ENCODE measurements at regions not wholly inside any gene's neighbourhood (a gene's known extent, or its start where the extent isn't known, plus 50 kb on each side); places are given as distances from the start of the nearest gene placed in this dataset.

- H3K27ac Mint-ChIP-seq = no peak overlapping the region
- TF ChIP-seq, protein P1, sequence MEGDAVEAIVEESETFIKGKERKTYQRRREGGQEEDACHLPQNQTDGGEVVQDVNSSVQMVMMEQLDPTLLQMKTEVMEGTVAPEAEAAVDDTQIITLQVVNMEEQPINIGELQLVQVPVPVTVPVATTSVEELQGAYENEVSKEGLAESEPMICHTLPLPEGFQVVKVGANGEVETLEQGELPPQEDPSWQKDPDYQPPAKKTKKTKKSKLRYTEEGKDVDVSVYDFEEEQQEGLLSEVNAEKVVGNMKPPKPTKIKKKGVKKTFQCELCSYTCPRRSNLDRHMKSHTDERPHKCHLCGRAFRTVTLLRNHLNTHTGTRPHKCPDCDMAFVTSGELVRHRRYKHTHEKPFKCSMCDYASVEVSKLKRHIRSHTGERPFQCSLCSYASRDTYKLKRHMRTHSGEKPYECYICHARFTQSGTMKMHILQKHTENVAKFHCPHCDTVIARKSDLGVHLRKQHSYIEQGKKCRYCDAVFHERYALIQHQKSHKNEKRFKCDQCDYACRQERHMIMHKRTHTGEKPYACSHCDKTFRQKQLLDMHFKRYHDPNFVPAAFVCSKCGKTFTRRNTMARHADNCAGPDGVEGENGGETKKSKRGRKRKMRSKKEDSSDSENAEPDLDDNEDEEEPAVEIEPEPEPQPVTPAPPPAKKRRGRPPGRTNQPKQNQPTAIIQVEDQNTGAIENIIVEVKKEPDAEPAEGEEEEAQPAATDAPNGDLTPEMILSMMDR (IDR thresholded peaks at IDR 0.05; ENCODE audit: unreplicated experiment) = no peak
- peaks cover 4% of the 10 kb centered on the region for H3K36me3 Mint-ChIP-seq (ENCODE audit: insufficient read depth)
- H3K4me3 Mint-ChIP-seq (ENCODE audit: low read depth) = no peak overlapping the region
- no peaks in the 10 kb centered on the region for H3K27me3 Mint-ChIP-seq
- peaks cover 71% of the 10 kb centered on the region for H3K9me3 Mint-ChIP-seq (ENCODE audit: low read depth)
- H3K4me1 Mint-ChIP-seq (ENCODE audit: low read depth) = no peaks in the 10 kb centered on the region
- DNase-seq (ENCODE audit: low spot score, unreplicated experiment) = no peak
These were observed 1317.0 kb downstream of the TMEM121 start for GRCh38 chr14:106843386-106843785.

DNA sequence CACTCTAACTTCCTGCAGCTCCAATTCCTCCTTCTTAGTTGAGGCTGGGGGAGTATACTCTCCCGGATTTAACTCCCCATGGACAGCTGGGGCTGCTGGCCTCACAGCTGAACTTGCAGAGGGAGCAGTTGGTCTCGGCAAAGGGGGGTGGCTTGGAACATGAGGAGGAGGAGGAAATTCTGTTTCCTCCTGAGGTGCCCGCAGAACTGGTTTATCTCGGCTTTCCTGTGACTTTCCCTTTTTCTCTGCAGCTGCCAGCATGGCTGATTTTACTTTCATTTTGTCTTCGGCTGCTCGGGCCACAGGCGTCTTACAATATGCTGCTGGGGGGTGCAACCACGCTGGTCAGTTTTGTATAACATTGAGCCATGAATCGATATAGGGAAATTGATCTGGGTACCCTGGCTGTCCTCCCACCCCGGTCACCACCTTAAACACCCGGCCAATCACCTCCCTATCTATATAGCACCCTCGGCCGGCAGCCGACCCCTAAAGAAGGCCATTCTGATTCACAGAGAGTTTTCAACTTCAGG is 1317.6 kb downstream of the TMEM121 start:
- Mint-ChIP-seq H3K27me3 (no peaks in the 10 kb centered on the region), H3K4me1 (ENCODE audit: low read depth) (no peaks in the 10 kb centered on the region), H3K4me3 (ENCODE audit: low read depth) (no peak overlapping the region), H3K36me3 (ENCODE audit: insufficient read depth) (peaks cover 4% of the 10 kb centered on the region), H3K27ac (no peak overlapping the region), H3K9me3 (ENCODE audit: low read depth) (peaks cover 68% of the 10 kb centered on the region)
- TF ChIP-seq, protein P1 (IDR thresholded peaks at IDR 0.05; ENCODE audit: unreplicated experiment) = no peak
- no peak for DNase-seq (ENCODE audit: low spot score, unreplicated experiment)

DNA sequence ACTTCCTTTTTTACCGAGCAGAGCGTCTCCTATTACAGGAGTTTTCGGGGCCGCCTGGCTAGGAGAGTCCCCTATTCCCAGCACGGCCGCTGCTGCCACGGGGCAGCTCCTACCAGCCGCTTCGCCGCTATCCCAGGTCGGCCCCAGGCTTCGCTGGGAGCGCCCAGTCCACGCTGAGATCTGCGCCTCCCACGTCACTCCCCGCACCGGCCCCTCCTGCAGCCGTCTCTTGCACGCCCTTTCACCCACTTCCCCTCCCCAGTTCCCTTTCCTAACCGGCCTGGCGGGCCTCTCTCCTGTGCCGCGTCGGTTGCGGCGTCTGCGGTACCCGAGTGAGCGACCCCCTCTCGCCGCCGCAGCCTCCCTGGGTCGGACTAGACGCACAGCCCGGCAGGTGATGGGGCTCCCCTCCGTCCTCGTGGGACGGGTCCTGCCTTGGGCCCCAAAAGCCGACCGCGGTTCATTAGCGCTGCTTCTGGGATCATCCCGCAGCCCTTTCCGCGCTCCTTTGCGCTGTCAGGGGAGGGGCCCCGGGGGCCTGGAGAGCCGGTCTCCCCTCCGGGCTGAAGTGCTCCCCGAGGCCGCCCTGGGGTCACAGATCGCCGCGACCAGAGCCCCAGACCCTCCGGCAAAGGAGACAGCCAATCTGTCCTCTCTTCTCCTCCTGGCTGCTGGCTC is 1318.4 kb downstream of the TMEM121 start:
- Mint-ChIP-seq H3K9me3 (ENCODE audit: low read depth) (peaks cover 67% of the 10 kb centered on the region), H3K36me3 (ENCODE audit: insufficient read depth) (peaks cover 4% of the 10 kb centered on the region), H3K27me3 (no peaks in the 10 kb centered on the region), H3K4me3 (ENCODE audit: low read depth) (no peak overlapping the region), H3K27ac (no peak overlapping the region), H3K4me1 (ENCODE audit: low read depth) (no peaks in the 10 kb centered on the region)
- TF ChIP-seq, protein P1 (IDR thresholded peaks at IDR 0.05; ENCODE audit: unreplicated experiment) = no peak
- DNase-seq (ENCODE audit: low spot score, unreplicated experiment) = no peak

- DNase-seq (ENCODE audit: low spot score, unreplicated experiment) = no peak
- Mint-ChIP-seq H3K9me3 (ENCODE audit: low read depth) (peaks cover 65% of the 10 kb centered on the region), H3K4me3 (ENCODE audit: low read depth) (no peak overlapping the region), H3K36me3 (ENCODE audit: insufficient read depth) (peaks cover 4% of the 10 kb centered on the region), H3K27ac (no peak overlapping the region), H3K4me1 (ENCODE audit: low read depth) (no peaks in the 10 kb centered on the region), H3K27me3 (no peaks in the 10 kb centered on the region)
- TF ChIP-seq, protein P1 (IDR thresholded peaks at IDR 0.05; ENCODE audit: unreplicated experiment) = no peak
These were observed 1319.1 kb downstream of the TMEM121 start for GRCh38 chr14:106845286-106846087.

DNA sequence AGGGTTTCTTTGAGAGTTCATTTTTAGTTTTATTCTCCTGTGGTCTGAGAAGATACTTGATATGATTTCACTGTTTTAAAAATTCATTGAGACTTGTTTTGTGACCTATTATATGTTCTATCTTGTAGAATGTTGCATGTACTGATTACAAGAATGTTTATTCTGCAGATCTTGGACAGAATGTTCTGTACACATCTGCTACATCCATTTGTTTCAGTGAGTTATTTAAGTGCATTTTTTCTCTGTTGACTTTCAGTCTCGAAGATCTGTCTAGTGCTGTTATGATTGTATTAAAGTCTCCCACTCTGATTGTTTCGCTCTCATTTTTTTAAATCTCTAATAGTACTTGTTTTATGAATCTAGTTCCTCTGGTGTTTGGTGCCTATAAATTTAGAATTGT is 1319.8 kb downstream of the TMEM121 start:
- Mint-ChIP-seq H3K4me1 (ENCODE audit: low read depth) (no peaks in the 10 kb centered on the region), H3K27me3 (no peaks in the 10 kb centered on the region), H3K27ac (no peak overlapping the region), H3K36me3 (ENCODE audit: insufficient read depth) (peaks cover 4% of the 10 kb centered on the region), H3K4me3 (ENCODE audit: low read depth) (no peak overlapping the region), H3K9me3 (ENCODE audit: low read depth) (peaks cover 67% of the 10 kb centered on the region)
- DNase-seq (ENCODE audit: low spot score, unreplicated experiment) = no peak
- TF ChIP-seq, protein P1 (IDR thresholded peaks at IDR 0.05; ENCODE audit: unreplicated experiment) = no peak

Data from progenitor cell of endocrine pancreas (in vitro differentiated cells).